GM19372 (cell line): ENCODE measurements at regions not wholly inside any gene's neighbourhood (a gene's known extent, or its start where the extent isn't known, plus 50 kb on each side); places are given as distances from the start of the nearest gene placed in this dataset.

ENCODE experiments used
- ATAC-seq: cut with Tn5 transposase; IDR thresholded peaks from one replicate; pipeline ENCODE4 v1.9.1; 2021; ENCODE audit warnings: mild to moderate bottlenecking, low read depth, moderate library complexity; ENCODE audit not compliant: unreplicated experiment

- no peak for ATAC-seq
Observed at GRCh38 chr9:19600538-19600937, 188.3 kb downstream of the SLC24A2 start.

- no peak for ATAC-seq
Observed at GRCh38 chr9:19598722-19599121, 189.9 kb downstream of the ACER2 start.

GRCh38 chr9:19597176-19597575 lies 188.4 kb downstream of the ACER2 start:
- no peak for ATAC-seq

- ATAC-seq = no peak
Observed at GRCh38 chr9:19595003-19595402, 186.2 kb downstream of the ACER2 start.

- ATAC-seq = no peak
Observed at GRCh38 chr9:19587678-19588077, 178.9 kb downstream of the ACER2 start.

GRCh38 chr9:19583890-19584289 lies 175.1 kb downstream of the ACER2 start:
- no peak for ATAC-seq

- no peak for ATAC-seq
Observed at GRCh38 chr9:19577411-19577810, 168.6 kb downstream of the ACER2 start.

- no peak for ATAC-seq
Observed at GRCh38 chr9:19568946-19569345, 160.1 kb downstream of the ACER2 start.

- ATAC-seq = no peak
Observed at GRCh38 chr9:19564396-19565061, 155.7 kb downstream of the ACER2 start.

- ATAC-seq = no peak
Observed at GRCh38 chr9:19555214-19555613, 146.4 kb downstream of the ACER2 start.

- no peak for ATAC-seq
Observed at GRCh38 chr9:19554529-19554928, 145.7 kb downstream of the ACER2 start.

GRCh38 chr9:19553441-19553840 lies 144.6 kb downstream of the ACER2 start:
- no peak for ATAC-seq

GRCh38 chr9:19552282-19553105 lies 143.7 kb downstream of the ACER2 start:
- no peak for ATAC-seq

- ATAC-seq = no peak
Observed at GRCh38 chr9:19551124-19551929, 142.5 kb downstream of the ACER2 start.

- no peak for ATAC-seq
Observed at GRCh38 chr9:19550009-19550408, 141.2 kb downstream of the ACER2 start.

GRCh38 chr9:19533373-19533772 lies 124.6 kb downstream of the ACER2 start:
- no peak for ATAC-seq

GRCh38 chr9:19527663-19528062 lies 118.9 kb downstream of the ACER2 start:
- ATAC-seq = no peak

GRCh38 chr9:19522558-19522957 lies 113.7 kb downstream of the ACER2 start:
- no peak for ATAC-seq

GRCh38 chr9:19521205-19521604 lies 112.4 kb downstream of the ACER2 start:
- no peak for ATAC-seq

- ATAC-seq = no peak
Observed at GRCh38 chr9:19517202-19517942, 108.6 kb downstream of the ACER2 start.
